ENCODE measurements at regions not wholly inside any gene's neighbourhood (a gene's known extent, or its start where the extent isn't known, plus 50 kb on each side); places are given as distances from the start of the nearest gene placed in this dataset.

DNA sequence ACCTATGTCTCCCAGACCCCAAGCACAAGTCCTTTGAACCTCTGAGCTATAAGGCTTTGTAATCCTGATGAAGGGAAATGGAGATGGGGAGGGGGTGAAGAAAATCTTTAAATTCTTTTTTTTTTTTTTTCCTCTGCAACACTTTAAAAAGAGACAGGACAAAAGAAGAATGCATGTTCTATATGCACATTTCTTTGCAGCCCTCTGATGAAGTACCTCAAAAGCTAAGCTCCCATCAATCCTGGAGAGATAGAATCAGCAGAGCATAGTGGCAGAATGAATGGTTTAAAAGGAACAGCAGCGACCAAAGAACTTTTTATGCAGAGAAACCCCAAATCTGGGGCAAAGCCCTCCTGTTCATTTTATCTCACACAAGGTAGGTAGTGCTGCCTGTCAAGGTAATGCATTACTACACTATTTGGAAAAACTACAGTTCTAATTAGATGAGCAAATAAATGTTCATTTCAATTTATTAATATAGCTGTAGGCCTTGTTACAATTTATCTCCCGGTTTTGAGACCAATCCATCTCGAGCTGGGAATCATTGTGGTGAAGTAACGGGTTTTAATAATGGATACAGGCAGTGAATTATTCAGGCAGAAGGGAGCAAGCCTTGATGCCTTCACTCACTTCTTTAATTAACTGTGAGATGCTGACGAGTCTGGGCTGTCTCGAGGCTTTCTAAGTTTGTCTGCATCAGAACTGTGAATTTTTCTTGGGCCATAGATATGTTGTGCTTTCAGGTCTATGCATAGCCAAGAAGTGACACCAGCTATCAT is 173.5 kb upstream of the ZNF608 start:
- FAIRE-seq = no peak
- DNase-seq (ENCODE audit: insufficient read length, low spot score) = no peak

DNA sequence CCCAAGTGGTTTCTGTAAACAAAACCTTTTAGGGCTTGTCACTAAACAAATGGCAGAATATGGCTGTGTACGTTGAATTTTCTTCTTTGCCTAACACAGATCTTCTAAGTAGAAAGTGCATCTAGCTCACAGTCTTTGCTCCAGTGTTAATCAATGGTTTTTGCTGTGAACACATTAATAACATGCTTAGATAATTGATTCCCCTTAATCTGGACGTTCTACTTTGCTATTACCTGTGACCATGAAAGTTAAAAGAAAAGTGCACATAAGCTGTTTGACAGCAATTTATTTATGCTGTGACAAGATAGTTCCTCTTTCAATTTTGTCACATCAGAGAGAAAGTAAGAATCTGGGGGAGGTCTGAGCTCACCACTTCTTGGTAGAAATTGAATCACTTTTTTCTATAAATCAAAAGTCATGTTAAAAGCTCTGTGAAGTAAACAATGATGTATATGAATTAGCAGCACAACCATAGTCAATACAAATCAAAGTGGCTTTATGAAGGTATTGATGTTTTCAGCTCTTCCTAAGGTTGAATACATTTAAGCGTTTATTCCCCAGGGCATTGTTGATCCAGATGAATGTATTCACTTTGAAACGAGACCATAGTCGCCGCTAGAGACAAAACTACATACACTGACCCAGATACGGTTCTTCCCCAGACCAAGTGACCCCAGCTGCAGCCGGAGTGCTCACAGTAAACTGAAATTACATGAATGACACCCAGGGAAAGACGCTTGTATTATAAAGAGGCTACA is 174.6 kb upstream of the ZNF608 start:
- DNase-seq (ENCODE audit: insufficient read length, low spot score) (no peak), FAIRE-seq (no peak)

DNA sequence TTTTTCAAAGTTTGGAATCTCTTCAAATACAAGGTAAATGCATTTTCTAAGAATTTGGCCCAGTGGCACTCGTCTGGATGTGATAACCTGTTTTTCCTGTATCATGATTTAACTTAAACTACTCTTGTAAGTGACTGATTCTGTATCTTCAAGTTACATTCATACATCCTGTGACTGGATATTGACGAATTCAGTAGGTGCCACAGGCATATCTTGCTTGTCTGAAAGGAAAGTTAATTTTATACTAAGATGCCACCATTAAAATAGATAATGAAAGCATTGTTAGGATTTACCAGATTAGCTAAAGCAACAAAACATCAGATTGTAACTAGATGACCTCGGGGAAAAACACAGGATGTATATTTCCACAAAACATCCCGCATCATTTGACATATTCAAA is 175.3 kb upstream of the ZNF608 start:
- FAIRE-seq (no peak), DNase-seq (ENCODE audit: insufficient read length, low spot score) (no peak)

DNA sequence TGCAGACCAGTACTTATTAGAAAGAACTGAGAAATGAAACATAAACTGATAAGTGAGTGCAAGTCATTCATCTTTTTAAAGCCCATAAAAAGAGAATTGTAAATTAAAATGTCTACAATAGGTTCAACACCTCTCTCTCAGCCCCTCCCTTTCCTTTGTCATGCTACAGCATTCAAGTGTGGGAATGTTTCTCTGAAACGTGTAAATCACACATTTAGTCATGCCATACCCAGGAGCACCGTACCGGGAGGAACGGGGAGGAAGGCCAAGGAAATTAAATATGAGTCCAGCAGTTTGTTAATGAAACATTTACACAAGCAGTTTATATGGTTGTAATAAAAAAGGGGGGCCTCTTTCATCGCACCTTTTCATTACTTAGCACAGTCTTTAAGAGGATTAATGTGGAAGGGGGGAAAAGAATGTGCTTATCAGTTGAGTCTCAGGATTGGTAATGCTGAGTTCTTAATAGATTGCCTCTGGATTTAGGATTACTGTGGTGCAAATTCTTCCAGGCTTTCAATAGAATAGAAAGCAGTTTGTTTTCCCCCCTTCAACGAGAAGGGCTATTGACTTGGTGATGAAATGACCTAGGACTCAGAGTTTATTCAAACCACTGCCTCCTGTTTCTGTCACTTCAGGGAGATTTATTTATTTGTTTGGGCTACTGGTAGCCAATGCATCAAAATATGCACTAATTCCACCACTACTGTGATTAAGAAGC is 176.0 kb upstream of the ZNF608 start:
- DNase-seq (ENCODE audit: insufficient read length, low spot score) (no peak), FAIRE-seq (no peak)

DNA sequence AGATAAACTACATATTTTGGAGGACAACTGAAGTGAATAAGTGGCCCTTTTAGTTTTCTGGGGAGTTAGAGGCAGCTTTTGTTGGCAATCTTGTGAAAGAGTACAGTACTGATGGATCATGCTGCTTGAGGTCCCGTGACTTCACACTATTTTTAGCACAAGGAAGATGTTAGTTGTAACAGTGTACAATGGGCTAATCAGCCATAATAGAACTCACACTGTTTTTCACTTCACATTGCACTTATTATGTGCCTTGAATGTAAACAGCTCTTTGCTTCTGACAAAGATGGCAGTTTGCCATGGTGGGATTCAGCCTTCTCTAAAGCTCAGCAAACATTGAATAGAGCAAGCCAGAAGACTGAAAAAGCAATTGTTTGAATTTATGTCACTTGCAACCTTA is 176.7 kb upstream of the ZNF608 start:
- DNase-seq (ENCODE audit: insufficient read length, low spot score) (no peak), FAIRE-seq (no peak)

DNA sequence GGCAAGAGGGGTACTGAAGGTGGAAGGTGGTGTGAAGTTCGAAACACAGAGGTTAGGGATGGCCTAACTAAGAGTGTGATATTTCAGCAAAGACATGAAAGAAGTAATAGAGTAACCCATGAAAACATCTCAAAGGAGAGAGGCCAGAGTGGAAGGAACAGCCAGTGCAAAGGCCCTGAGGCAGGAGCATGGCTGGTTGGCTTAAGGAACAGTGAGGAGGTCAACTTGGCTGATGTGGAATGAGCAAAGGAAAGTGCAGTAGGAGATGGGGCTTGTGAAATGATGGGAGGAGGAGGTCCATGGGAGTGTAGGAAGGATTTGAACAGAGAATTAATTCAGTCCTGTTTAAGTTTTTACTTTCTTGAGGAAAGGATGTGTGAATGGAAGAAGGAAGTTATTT is 178.3 kb upstream of the ZNF608 start:
- DNase-seq (ENCODE audit: insufficient read length, low spot score) = no peak
- no peak for FAIRE-seq

DNA sequence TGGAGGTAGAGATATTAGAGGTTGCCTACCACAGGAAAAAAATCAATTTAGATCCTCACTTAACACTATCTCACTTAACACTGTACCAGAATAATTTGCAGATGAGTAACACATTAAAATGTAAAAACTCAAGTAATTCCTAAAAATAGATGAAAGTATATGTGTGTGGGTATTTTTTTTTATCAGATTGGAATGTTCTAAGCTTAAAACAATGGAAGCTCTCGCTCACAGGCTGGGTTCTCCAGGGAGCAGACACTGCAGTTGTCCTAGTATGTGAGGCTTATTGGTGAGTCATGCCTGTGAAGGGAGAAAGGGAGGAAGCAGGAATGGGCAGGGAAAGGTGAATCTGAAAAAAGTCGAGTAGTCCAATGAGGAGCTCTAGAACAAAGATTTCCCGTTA is 181.3 kb upstream of the ZNF608 start:
- DNase-seq (ENCODE audit: insufficient read length, low spot score) (no peak), FAIRE-seq (no peak)

DNA sequence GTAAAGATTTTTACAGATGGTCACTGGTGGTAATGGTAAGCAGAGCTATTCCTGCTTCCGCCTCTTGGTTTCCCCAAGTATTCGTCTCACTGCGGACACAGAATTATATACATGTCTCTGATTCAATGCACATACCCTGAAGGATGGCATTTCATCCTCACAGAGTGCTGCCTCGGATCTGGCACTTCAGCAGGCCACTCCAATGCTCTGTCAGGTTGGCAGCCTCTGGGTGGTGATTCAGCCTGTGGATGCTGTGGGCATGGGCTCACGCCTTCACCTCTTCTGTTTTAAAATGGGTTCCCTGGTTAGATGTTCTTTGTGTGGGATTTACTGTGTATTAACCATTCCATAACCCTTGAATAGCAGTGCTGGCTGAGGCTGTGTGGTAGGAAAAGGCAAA is 182.6 kb upstream of the ZNF608 start:
- FAIRE-seq (no peak), DNase-seq (ENCODE audit: insufficient read length, low spot score) (no peak)

DNA sequence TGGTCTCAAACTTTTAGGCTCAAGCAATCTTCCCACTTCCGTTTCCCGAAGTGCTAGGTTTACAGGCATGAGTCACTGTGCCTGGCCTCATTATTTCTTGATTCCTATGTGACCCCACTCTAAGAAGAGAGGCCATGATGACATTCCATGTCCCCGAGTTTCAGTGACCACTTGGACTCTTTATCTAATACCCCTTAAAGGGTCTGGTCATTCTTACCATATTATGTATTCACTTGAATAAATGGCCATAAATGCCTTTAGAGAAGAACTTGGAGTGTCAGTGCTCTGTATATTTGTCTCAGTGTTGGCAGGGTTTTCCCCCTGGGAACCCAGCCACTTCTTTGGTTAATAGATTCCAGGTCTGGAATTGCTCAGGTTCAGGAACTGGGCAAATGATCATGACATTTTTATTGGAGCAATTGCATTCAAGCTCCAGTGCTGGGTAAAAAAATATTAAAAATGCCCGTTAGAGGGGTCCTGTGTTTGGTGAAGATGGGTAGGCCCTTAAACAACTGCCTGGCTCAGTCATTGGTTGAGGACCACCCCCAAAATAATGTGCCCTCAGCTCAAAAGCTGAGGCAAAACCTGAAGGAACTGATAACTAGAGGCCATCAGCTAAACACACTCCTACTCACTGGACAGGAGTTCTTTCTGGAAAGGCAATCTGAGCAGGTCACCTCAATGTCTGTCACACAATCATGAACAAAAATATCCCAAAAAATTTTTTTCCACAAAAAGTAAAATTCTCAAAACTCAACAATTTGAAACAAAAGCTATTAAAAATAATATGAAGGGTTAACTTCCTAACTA is 186.6 kb upstream of the ZNF608 start:
- FAIRE-seq = no peak
- DNase-seq (ENCODE audit: insufficient read length, low spot score) = no peak

DNA sequence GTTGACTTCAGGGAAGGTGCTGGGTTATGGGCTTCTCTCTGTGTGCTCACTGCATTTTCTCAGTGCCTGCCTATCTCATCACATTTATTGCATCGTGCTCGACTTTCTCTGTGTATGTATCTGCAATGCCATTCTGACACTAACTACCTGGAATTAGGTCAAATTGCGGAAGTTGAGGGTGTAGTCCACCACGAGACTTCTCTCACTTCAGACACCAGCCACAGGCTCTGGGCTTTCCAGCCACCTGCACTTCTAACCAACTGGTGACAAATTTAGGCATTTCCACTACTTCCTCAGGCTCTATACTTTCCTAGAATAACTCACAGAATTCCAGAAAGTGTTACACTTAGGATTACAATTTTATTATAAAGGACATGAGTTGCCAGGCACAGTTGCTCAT is 188.6 kb upstream of the ZNF608 start:
- FAIRE-seq (no peak), DNase-seq (ENCODE audit: insufficient read length, low spot score) (no peak)

DNA sequence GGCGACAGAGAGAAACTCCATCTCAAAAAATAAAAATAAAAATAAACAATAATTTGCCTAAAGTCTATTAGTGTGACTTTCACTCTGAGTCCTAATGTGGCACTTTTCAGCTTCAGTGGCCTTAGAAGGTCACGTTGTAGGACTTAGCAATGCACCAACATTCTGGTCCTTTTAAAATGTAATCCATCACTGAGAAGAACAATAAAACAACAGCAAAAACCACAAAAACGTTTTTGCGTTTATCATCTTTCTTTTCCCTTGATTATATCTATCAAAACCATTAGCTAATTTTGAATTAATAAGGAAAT is 190.1 kb upstream of the ZNF608 start:
- no peak for FAIRE-seq

DNA sequence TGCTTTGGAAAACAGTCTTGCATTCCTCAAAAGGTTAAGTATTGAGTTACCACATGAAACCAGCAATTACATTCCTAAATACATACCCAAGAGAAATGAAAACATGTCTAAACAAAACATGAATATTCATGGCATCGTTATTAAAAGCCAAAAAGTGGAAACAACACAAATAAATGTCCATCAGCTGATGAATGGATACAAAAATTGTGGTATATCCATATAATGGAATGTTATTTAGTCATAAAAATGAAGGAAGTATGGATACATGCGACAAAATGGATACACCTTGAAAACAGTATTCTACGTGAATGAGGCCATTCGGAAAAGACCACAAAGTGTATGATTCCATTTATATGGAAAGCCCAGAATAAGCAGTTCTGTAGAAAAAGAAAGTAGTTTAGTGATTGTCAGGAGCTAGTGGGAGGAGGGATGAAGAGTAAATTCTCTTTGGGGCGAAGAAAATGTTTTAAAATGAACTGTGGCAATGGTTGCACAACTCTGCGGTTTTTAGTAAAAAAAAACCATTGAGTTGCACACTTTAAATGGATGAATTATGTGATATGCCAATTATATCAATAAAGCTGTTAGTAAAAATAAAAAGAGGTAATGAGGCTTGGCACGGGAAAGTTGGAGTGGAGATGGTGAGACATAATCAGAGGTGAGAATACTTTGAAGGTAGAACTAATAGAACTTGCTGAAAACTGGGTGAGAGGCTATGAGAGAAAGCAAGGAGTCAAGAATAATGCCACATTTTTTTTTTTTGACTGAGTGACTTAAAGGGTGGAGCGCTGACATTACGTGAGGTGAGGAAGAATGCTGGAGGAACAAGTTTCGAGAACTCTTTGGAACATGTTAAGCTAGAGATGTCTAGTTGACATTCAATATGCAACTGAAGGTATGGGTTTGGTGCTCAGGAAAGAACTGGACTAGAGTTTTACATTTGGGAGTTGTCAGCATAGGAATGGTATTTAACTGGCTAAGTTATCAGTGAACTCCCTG is 194.9 kb upstream of the ZNF608 start:
- FAIRE-seq (no peak), DNase-seq (ENCODE audit: insufficient read length, low spot score) (no peak)

More for the DNA sequence above, 190.1 kb upstream of the ZNF608 start:
- DNase-seq (ENCODE audit: insufficient read length, low spot score) = no peak

DNA sequence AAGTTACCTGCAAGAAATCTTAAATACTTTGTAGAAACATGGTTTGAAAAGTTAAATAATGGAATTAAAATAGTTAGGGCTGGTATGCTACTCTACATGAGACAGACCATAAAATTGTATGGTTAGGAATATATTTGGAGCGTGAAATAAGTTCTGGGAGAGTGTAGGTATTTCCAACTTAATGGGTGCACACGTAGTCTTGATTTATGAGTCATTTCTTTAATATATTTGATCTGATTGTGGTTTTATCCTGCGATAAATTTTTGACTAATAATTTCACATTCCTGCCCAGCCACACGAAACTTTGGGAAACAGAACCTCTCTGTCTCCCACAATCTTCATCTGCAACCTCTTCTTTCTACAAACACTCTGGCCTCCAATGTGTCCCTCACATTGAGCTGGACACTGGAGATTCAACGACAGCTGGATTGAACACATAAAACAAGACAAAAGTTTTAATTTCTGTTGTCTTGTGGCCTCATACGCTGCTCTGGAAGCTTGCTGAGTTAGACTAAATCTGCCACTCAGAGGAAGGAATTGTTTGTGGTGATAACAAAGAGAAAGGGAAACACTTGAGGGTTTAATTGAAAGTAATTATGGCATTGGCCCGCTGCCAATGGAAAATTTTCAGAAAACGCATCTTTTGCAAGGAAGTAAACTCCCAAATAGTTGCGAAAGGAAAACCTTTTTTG is 201.8 kb upstream of the ZNF608 start:
- no peak for FAIRE-seq
- DNase-seq (ENCODE audit: insufficient read length, low spot score) = no peak

DNA sequence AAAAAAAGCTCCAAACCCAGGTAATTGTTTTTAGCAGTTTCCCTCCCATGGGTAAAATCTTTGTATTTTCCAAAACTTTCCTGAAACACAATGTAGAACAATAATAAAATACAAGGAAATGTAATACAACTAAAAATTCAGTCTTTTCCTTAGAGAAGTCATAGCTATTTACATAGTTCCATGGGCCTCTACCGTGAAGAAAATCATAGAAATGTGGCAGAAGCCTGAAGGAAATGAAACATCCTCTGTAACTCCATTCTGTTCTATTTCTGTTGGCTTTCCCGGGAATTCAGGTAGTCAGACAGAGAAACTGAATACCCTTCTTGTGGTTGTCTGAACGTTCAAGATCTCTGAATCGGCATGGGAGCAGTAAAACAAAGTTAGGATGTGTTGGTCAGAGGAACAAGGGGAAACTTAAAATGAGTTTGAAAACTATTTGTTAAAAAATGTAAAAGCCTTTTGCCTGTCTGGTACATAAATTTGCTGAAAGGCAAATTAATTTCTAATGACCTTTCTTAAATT is 202.4 kb upstream of the ZNF608 start:
- no peak for DNase-seq (ENCODE audit: insufficient read length, low spot score)

DNA sequence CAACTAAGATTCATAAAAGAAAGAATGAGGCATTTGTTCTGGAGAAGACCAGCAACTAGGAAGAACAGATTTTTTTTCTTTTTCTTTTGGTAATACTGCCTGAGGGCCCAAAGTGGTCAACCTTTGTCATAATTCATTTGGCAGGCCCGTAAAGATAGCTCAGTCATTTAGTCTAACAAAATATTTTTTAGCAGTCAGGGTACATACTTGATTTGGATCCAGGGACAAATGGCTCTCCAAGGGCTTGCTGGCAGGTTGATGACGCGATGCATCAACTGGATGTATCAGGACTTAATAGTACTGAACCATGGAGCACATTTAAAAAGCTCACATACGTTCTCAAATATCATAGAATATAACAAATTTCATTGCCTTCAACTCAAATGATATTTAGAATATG is 203.4 kb upstream of the ZNF608 start:
- DNase-seq (ENCODE audit: insufficient read length, low spot score) (no peak), FAIRE-seq (no peak)

More for the DNA sequence above, 202.4 kb upstream of the ZNF608 start:
- FAIRE-seq = no peak

DNA sequence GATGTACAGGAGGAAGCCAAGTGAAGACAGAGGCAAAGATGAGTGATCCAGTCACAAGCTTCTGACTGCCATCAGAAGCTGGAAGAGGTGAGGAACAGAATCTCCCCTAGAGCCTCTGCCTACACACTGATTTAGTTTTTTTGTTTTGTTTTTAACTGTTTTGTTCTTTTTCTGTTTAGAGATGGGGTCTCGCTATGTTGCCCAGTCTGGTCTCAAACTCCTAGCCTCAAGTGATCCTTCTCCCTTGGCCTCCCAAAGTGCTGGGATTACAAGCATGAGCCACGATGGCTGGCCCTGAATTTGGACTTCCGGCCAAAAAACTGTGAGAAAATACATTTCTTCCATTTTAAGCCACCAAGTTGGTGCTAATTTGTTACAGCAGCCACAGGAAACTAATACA is 204.7 kb upstream of the ZNF608 start:
- DNase-seq (ENCODE audit: insufficient read length, low spot score) (no peak), FAIRE-seq (no peak)

DNA sequence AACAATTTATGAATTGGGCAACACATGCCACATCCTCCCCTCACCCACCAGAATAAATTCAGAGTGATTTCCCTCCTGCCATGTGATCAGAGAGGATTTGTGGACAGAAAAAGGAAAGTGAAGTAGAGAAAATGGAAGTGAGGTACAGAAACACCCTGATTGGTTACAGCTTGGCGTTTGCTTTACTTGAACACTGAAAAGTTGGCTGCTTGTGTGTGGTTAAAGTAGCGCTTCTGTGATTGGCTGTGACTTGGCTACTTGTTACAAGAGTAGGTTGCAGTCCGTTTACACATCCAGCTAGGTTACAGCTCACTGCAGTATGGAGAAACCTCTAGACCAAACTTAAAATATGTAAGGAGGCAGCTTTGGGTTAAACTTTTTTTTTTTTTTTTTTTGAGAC is 205.2 kb upstream of the ZNF608 start:
- DNase-seq (ENCODE audit: insufficient read length, low spot score) = no peak
- no peak for FAIRE-seq

DNA sequence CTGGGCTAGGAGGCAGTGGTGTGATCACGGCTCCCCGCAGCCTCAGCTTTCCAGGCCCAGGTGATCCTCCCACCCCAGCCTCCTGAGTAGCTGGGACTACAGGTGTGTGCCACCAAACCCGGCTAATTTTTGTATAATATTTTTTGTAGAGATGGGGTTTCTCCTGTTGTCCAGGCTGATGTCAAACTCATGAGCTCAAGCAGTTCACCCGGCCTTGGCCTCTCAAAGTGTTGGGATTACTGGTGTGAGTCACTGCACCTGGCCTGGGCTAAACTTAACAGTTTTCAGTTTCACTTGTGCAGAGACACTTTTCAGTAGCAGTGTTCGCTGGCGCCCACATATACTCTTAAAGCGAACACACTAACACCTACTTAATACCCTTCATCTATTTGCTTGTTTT is 205.6 kb upstream of the ZNF608 start:
- FAIRE-seq (no peak), DNase-seq (ENCODE audit: insufficient read length, low spot score) (no peak)

DNA sequence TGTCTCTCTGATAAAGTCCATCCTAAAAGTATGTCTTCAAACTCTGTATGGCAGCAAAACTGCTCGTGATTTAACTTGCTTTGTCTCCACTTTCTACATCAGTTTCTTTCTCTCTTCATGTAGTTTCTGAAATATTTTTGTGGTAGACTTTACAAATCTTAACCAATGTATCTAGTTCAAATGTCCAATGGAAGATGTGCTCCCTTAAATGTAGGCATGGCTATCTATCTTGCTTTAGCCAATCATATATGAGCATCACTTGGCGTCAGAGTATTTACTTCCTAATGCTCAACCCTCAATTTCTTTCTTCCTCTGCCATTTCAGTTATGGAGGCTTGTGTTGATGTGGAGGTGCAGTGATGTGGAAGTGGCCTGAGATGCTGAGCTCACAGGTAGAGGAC is 206.1 kb upstream of the ZNF608 start:
- DNase-seq (ENCODE audit: insufficient read length, low spot score) (no peak), FAIRE-seq (no peak)
